Natural killer cell (primary cell): ENCODE measurements at regions not wholly inside any gene's neighbourhood (a gene's known extent, or its start where the extent isn't known, plus 50 kb on each side); places are given as distances from the start of the nearest gene placed in this dataset.

Experiments
- ATAC-seq, 3 donors: fragments of 150-1000 bp in 2 of 3; fragments of 200-7000 bp in 1 of 3; cut with Tn5 transposase; 1 replicate in 1 of 3; 2 replicates in 2 of 3; pipeline ENCODE4 v1.10.0; 2021; ENCODE audit warnings: mild to moderate bottlenecking in 2 of 3, moderate library complexity in 2 of 3
- DNase-seq, 2 donors: peaks; one replicate each; pipeline versions ENCODE4 v3.0.0 to v3.0.0-alpha.2; 2013 to 2021; ENCODE audit warnings: mixed read lengths in 1 of 2
- H3K27ac ChIP-seq: one replicate; pipeline ENCODE4 v1.5.1; 2013; ENCODE audit warnings: mild to moderate bottlenecking, low read length
- H3K27me3 ChIP-seq: one replicate; pipeline ENCODE4 v1.6.1; 2013; ENCODE audit warnings: low read length; ENCODE audit not compliant: control insufficient read depth, insufficient read depth
- H3K36me3 ChIP-seq: one replicate; pipeline ENCODE4 v1.6.1; 2013; ENCODE audit warnings: low read length; ENCODE audit not compliant: control insufficient read depth, insufficient read depth
- H3K4me1 ChIP-seq: one replicate; pipeline ENCODE4 v1.6.1; 2013; ENCODE audit warnings: low read length; ENCODE audit not compliant: control insufficient read depth, insufficient read depth
- H3K4me3 ChIP-seq: one replicate; pipeline ENCODE4 v1.5.1; 2013; ENCODE audit warnings: low read length
- H3K9me3 ChIP-seq: one replicate; pipeline ENCODE4 v1.6.1; 2013; ENCODE audit warnings: low read length; ENCODE audit not compliant: control insufficient read depth, insufficient read depth
- H3K27ac Mint-ChIP-seq, 2 donors: one replicate each; pipeline ENCODE4 v1.8.0; 2022; ENCODE audit warnings: mild to moderate bottlenecking in 2 of 2, mixed read lengths in 2 of 2, moderate library complexity in 1 of 2
- H3K27me3 Mint-ChIP-seq, 2 donors: one replicate each; pipeline ENCODE4 v1.8.0; 2022; ENCODE audit warnings: low read depth in 2 of 2, mixed read lengths in 2 of 2
- H3K36me3 Mint-ChIP-seq: one replicate; pipeline ENCODE4 v1.8.0; 2022; ENCODE audit warnings: mixed read lengths
- H3K4me1 Mint-ChIP-seq, 2 donors: one replicate each; pipeline ENCODE4 v1.8.0; 2022; ENCODE audit warnings: mixed read lengths in 2 of 2
- H3K4me3 Mint-ChIP-seq: one replicate; pipeline ENCODE4 v1.8.0; 2022; ENCODE audit warnings: mild to moderate bottlenecking, moderate library complexity, mixed read lengths
- H3K9me3 Mint-ChIP-seq, 2 donors: one replicate each; pipeline ENCODE4 v1.8.0; 2022; ENCODE audit warnings: mixed read lengths in 2 of 2
- CTCF ChIP-seq: fragments of 200-600 bp; IDR thresholded peaks from one replicate; pipeline ENCODE4 v1.8.0; 2022; ENCODE audit warnings: antibody characterized with exemption
- WGBS: methylation state at CpG from one replicate; pipeline ENCODE4 v1.1.7; 2013; ENCODE audit warnings: missing lambda C conversion rate; ENCODE audit not compliant: insufficient coverage; 5-methylcytosine and 5-hydroxymethylcytosine counted together
- intact Hi-C: fragments of 100-400 bp; cut with micrococcal nuclease; formaldehyde crosslinking; loops from one replicate; pipeline ENCODE4 v1.14.2; 2022

DNA sequence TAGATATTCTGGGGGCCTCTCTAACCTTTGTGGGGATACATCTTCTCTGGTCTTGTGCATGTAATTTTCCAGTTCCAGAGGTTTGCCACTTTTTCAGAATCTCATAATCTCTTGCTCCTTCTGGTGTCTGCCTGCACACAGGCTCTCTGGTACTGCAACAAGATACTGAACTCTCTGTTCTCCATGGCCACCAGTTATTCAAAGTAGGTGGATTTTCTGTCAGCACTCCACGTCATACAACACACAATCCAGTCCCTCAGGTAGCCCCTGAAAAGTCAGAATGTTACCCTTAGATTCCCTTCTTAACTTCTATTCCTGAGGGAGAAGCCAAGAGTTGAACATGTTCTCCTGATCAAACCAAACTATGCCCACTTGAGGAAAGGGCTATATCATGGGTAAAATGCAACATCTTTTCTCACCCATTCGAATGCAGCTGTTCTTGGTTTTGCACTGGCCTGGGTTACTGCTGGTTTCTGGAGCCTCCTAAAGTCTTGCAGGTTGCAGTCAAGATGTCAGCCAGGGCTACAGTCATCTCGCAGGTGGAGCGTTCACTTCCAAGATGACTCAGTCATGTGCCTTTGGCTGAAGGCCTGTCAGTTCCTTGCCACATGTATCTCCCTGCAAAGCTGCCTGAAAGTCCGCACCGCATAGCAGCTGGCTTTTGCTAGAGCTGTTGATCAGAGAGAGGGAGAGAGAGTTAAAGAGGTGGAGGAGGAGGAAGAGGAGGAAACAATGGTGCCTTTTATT, 57.7 kb upstream of the TUBA3C start:
- TF ChIP-seq CTCF: no peak
- WGBS: 62% methylated on average over 6 of the region's 6 CpGs
- Histone ChIP-seq H3K27ac (no peak overlapping the region), H3K27me3 (no peaks in the 10 kb centered on the region), H3K36me3 (no peaks in the 10 kb centered on the region), H3K4me1 (no peaks in the 10 kb centered on the region), H3K9me3 (peaks cover 2% of the 10 kb centered on the region), H3K4me3 (no peak overlapping the region)
- intact Hi-C loops: no loop called here
- Mint-ChIP-seq H3K4me3 (no peak overlapping the region), H3K9me3 (peaks cover 3 to 11% of the 10 kb centered on the region in 2 donors), H3K27ac (no peak overlapping the region), H3K27me3 (no peaks in the 10 kb centered on the region), H3K4me1 (no peaks in the 10 kb centered on the region), H3K36me3 (peaks cover 5% of the 10 kb centered on the region)
- DNase-seq (no peak), ATAC-seq (no peak)
